GM06990 (cell line): ENCODE measurements at regions not wholly inside any gene's neighbourhood (a gene's known extent, or its start where the extent isn't known, plus 50 kb on each side); places are given as distances from the start of the nearest gene placed in this dataset.

Experiments used
- DNase-seq: peaks from one replicate; pipeline ENCODE4 v3.0.0-alpha.2; 2011; ENCODE audit not compliant: insufficient read length; ENCODE audit errors: extremely low read depth
- H3K27me3 ChIP-seq: replicated peaks from 2 replicates; pipeline ENCODE4 v1.6.0; 2011; ENCODE audit warnings: low read length; ENCODE audit not compliant: control insufficient read depth, insufficient read depth
- H3K36me3 ChIP-seq: 2 replicates; pipeline ENCODE4 v1.5.1; 2011; ENCODE audit warnings: low read length; ENCODE audit not compliant: control insufficient read depth, insufficient read depth
- H3K4me3 ChIP-seq: replicated peaks from 2 replicates; pipeline ENCODE4 v1.5.1; 2011; ENCODE audit warnings: low read depth, mild to moderate bottlenecking, control low read depth, low read length
- CTCF ChIP-seq: IDR thresholded peaks from 2 replicates; pipeline ENCODE4 v1.5.1; 2011; ENCODE audit warnings: low read length, control low read depth, mild to moderate bottlenecking, inconsistent platforms; ENCODE audit not compliant: insufficient read depth, poor library complexity, severe bottlenecking

- no peak for DNase-seq
- Histone ChIP-seq H3K36me3 (no peaks in the 10 kb centered on the region), H3K4me3 (no peak overlapping the region), H3K27me3 (no peaks in the 10 kb centered on the region)
- no peak for TF ChIP-seq CTCF
Observed at GRCh38 chr2:2640818-2641217, 309.7 kb upstream of the MYT1L start.

- DNase-seq = no peak
- H3K4me3 ChIP-seq = no peak overlapping the region
- no peak for TF ChIP-seq CTCF
- no peaks in the 10 kb centered on the region for H3K27me3 ChIP-seq
- H3K36me3 ChIP-seq = no peaks in the 10 kb centered on the region
Observed at GRCh38 chr2:2640371-2640770, 309.3 kb upstream of the MYT1L start.

- H3K4me3 ChIP-seq = no peak overlapping the region
- H3K27me3 ChIP-seq = no peaks in the 10 kb centered on the region
- DNase-seq = no peak
- TF ChIP-seq CTCF = no peak
- no peaks in the 10 kb centered on the region for H3K36me3 ChIP-seq
Observed at GRCh38 chr2:2639251-2640139, 308.4 kb upstream of the MYT1L start.

- no peak for DNase-seq
- no peak for TF ChIP-seq CTCF
- Histone ChIP-seq H3K36me3 (no peaks in the 10 kb centered on the region), H3K27me3 (no peaks in the 10 kb centered on the region), H3K4me3 (no peak overlapping the region)
Observed at GRCh38 chr2:2638547-2639220, 307.6 kb upstream of the MYT1L start.

GRCh38 chr2:2636813-2637212 lies 305.7 kb upstream of the MYT1L start:
- DNase-seq = no peak
- TF ChIP-seq CTCF = no peak
- Histone ChIP-seq H3K36me3 (no peaks in the 10 kb centered on the region), H3K4me3 (no peak overlapping the region), H3K27me3 (no peaks in the 10 kb centered on the region)
